ENCODE measurements at regions not wholly inside any gene's neighbourhood (a gene's known extent, or its start where the extent isn't known, plus 50 kb on each side); places are given as distances from the start of the nearest gene placed in this dataset.
"Not testable (repeated sequence)": the region's sequence is repeated elsewhere in the genome, so short reads cannot be mapped to it uniquely, and the experiment has no call there.

DNA sequence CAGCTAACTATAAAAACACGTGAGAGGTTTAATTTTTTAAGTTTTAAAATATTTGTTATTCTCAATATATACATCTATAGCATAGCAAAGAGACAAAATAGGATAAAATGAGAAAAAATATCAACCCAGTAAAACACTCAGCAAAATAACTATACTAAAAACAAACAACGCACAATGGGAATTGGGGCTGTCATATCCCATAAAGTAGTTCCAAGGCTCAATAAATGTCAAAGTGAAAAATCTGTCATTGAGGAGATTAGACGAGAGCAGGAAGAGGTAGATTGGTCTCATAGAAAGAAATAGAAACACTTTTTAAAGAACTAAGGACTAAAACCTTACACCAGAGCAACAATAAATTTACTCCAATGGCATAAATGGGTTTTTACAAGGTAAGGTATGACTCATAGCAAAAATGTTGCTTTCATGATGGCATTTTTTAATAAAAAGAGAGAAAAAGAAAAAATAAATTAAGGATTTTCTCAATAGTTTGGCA is 153.7 kb downstream of the EVA1A start:
- TF ChIP-seq, protein P1, sequence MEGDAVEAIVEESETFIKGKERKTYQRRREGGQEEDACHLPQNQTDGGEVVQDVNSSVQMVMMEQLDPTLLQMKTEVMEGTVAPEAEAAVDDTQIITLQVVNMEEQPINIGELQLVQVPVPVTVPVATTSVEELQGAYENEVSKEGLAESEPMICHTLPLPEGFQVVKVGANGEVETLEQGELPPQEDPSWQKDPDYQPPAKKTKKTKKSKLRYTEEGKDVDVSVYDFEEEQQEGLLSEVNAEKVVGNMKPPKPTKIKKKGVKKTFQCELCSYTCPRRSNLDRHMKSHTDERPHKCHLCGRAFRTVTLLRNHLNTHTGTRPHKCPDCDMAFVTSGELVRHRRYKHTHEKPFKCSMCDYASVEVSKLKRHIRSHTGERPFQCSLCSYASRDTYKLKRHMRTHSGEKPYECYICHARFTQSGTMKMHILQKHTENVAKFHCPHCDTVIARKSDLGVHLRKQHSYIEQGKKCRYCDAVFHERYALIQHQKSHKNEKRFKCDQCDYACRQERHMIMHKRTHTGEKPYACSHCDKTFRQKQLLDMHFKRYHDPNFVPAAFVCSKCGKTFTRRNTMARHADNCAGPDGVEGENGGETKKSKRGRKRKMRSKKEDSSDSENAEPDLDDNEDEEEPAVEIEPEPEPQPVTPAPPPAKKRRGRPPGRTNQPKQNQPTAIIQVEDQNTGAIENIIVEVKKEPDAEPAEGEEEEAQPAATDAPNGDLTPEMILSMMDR (IDR thresholded peaks at IDR 0.05), result no peak
- no peak overlapping the region for H3K4me3 ChIP-seq
- no peak for DNase-seq (ENCODE audit: low spot score)
- H3K27ac ChIP-seq, result no peak overlapping the region

- no peak for DNase-seq (ENCODE audit: low spot score)
- no peak overlapping the region for H3K4me3 ChIP-seq
- no peak overlapping the region for H3K27ac ChIP-seq
- TF ChIP-seq, protein P1 (IDR thresholded peaks at IDR 0.05), result no peak
These were observed 154.6 kb downstream of the EVA1A start for GRCh38 chr2:75406131-75406581.

DNA sequence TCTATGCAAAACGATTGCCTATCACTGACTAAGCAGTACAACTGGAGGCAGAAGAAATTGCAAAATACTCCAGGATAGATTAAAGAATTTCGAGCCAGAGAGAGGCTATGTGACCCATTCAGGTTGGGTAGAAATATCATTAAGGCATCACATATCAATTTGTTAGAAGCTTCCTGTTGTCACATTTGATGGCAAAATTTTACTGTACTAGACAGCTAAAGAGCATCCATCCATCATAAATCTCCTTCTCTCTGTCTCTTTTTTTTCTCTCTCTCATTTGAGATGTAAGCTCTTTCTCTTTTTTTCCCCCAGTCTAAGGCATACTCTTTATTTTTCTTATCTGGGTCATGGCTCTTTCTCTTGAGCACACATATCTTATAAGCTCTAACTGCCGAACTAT is 155.7 kb downstream of the EVA1A start:
- Histone ChIP-seq H3K4me3 (no peak overlapping the region), H3K27ac (no peak overlapping the region)
- DNase-seq (ENCODE audit: low spot score), result no peak
- TF ChIP-seq, protein P1 (IDR thresholded peaks at IDR 0.05), result no peak

GRCh38 chr2:75403991-75404428 is 156.7 kb downstream of the EVA1A start:
- TF ChIP-seq, protein P1 (IDR thresholded peaks at IDR 0.05), result peak; percentile 64

DNA sequence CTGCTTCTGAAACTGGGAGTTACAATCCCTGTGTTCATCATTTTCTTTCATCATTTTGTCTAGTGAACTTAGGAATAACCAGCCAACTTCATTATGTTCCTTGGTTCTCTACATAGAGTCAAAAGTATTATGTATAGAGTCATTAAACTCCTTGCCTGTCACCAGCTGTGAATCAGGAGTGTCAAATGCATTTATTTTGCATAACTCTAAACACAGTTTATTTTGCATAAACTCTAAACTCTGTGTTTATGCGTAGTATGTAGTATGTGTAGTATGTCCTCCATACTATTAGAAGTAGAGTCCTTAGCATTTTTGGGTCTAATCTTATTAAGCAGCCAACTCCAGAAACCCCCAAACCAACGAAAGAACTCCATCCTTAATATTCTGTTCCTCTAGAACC is 164.4 kb downstream of the EVA1A start:
- Histone ChIP-seq H3K27ac (no peak overlapping the region), H3K4me3 (no peak overlapping the region)
- TF ChIP-seq, protein P1 (IDR thresholded peaks at IDR 0.05), result no peak
- DNase-seq (ENCODE audit: low spot score), result no peak

More at GRCh38 chr2:75403991-75404428, 156.7 kb downstream of the EVA1A start:
- Histone ChIP-seq H3K27ac (no peak overlapping the region), H3K4me3 (no peak overlapping the region)
- no peak for DNase-seq (ENCODE audit: low spot score)

DNA sequence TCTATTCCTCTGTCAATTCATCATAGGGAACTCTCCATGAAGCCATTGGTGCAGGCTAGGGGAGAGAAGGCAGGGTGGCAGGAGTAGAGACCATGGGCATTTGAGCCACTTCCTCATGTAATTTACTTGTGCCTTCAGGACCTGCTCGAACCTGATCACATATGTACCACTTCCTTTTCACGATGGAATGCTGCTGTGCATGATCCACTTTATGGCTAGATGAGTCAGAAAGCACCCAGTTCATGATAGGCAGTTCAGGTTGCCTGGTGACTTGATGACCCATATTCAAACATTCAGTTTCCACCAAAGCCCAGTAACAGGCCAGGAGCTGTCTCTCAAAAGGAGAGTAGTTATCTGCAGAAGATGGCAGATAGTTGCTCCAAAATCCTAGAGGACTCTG is 166.0 kb downstream of the EVA1A start:
- not testable (repeated sequence) for H3K4me3 ChIP-seq; H3K27ac ChIP-seq; DNase-seq (ENCODE audit: low spot score)

- Histone ChIP-seq H3K27ac (no peak overlapping the region), H3K4me3 (no peak overlapping the region)
- TF ChIP-seq, protein P1 (IDR thresholded peaks at IDR 0.05), result no peak
- no peak for DNase-seq (ENCODE audit: low spot score)
These were observed 170.6 kb downstream of the EVA1A start for GRCh38 chr2:75390169-75390568.
